GM12864 (cell line): ENCODE measurements at regions not wholly inside any gene's neighbourhood (a gene's known extent, or its start where the extent isn't known, plus 50 kb on each side); places are given as distances from the start of the nearest gene placed in this dataset.

Experiments
- DNase-seq: peaks from one replicate; pipeline ENCODE4 v3.0.0-alpha.2; 2011; ENCODE audit warnings: low read depth
- H3K4me3 ChIP-seq: 2 replicates; pipeline ENCODE4 v1.5.1; 2011; ENCODE audit warnings: mild to moderate bottlenecking, low read depth, low read length, control low read depth
- TF ChIP-seq, protein P1 (sequence below): IDR thresholded peaks from 2 replicates; pipeline ENCODE4 v1.5.1; 2011; ENCODE audit warnings: low read depth, mild to moderate bottlenecking, moderate library complexity, low read length, control low read depth, inconsistent platforms; ENCODE audit errors: missing control alignments

DNA sequence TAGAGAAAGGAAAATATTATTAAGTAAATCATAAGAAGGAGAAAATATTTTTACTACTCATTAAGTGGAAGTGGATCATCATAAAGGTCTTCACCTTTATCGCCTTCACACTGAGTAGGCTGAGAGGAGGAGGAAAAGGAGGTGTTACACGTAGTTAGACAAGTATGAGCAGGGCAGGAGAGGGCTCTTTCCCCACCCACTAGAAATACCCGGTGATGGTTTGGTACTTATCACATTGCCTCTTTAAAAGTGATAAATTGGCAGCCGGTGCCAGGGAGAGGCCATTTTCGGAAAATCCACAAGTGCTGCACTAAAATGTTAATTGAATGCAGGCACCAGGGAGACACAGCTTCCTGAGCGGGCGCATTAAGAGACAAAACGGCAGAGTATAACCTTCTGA is 598.7 kb upstream of the SOX11 start:
- no peak overlapping the region for H3K4me3 ChIP-seq
- TF ChIP-seq, protein P1, sequence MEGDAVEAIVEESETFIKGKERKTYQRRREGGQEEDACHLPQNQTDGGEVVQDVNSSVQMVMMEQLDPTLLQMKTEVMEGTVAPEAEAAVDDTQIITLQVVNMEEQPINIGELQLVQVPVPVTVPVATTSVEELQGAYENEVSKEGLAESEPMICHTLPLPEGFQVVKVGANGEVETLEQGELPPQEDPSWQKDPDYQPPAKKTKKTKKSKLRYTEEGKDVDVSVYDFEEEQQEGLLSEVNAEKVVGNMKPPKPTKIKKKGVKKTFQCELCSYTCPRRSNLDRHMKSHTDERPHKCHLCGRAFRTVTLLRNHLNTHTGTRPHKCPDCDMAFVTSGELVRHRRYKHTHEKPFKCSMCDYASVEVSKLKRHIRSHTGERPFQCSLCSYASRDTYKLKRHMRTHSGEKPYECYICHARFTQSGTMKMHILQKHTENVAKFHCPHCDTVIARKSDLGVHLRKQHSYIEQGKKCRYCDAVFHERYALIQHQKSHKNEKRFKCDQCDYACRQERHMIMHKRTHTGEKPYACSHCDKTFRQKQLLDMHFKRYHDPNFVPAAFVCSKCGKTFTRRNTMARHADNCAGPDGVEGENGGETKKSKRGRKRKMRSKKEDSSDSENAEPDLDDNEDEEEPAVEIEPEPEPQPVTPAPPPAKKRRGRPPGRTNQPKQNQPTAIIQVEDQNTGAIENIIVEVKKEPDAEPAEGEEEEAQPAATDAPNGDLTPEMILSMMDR: no peak
- DNase-seq: no peak

DNA sequence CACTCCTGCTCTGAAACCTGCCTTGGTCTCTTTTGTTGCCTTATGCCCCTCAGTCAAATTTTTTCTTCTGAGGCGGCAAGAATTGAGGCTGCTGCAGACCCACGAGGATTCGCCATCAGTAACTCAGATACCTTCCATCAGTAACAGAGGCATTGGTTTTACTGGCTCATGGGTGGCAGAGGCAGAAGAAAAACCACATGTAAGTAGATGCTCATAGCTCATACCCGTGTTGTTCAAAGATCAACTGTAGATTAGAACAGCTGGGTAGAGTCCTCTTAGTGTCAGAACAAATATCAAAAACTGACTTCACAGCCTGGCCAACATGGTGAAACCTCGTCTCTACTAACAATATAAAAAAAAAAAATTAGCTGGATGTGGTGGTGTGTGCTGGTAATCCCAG is 598.0 kb upstream of the SOX11 start:
- TF ChIP-seq, protein P1: no peak
- H3K4me3 ChIP-seq: no peak overlapping the region
- DNase-seq: no peak

DNA sequence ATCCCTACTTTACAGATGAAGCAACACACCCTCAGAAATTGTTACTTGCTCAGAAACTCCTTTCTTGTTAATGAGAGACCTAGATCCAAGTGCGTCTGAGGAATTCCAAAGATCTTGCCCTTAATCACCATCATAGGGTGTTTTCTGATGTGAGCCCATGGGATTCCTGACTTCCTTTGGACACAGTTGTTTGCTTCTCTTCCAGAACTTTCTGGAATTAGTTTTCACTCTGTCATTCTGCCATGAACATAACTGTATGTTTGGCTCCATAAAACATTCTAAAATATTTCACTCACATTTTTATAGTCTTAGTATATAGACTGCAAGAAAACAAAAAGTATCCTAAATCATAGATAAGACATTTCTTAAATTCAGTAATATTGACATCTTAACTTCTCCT is 593.9 kb upstream of the SOX11 start:
- TF ChIP-seq, protein P1: no peak
- no peak overlapping the region for H3K4me3 ChIP-seq

DNA sequence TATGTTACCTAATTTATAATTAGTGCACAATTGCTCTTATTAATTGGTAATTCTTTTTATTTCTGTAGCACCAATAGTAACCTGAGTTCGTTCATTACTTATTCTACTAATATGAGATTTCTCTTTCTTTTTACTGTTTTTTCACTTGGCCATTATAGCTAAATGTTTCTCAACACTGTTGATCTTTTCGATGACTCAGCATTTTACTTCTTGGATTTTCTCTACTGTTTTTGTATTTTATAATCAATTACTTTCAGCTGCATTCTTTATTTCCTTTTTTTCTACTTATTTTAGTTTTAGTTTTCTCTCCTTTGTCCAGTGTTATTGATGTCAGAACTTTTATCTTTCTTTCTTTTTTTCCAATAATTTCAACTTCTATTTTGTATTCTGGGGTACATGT is 589.4 kb upstream of the SOX11 start:
- TF ChIP-seq, protein P1: no peak
- no peak overlapping the region for H3K4me3 ChIP-seq

More for the DNA sequence above, 593.9 kb upstream of the SOX11 start:
- DNase-seq: no peak

DNA sequence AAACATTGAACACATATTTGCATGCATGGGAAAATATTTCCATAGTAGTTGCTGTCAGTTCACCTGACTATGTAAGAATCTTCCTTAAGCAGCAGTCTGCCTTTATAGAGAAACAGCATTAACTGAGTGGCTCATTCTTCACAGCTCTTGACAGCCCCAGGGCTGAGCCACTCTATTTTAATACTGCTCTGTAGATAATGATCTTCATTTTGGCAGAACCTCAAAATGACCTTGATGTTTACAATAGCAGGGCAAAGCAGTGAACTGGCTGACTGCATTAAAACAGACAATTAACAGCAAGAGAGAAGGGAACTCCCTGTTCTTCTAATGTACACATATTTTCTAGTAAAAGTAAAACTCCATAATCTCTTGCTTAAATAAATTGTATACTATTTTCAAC is 580.6 kb upstream of the SOX11 start:
- no peak overlapping the region for H3K4me3 ChIP-seq
- DNase-seq: no peak
- TF ChIP-seq, protein P1: no peak

More for the DNA sequence above, 589.4 kb upstream of the SOX11 start:
- DNase-seq: no peak

DNA sequence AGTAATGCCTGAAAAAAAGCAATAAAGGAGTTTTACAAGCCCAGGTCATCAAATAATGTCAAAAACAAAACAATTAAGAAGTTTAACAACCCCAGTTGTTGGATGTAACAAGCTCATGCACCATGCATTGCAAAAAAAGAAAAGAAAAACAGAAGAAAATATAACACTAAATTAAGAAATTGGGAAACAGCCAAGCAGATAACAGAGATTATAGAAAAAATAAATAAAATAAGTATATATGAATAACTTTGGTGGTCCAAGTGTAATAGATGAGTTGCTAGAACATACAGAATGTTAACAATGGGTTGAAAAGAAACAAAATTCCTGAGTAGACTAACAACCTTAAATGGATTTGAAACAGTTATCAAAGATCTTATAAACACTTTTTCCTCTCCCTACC is 573.1 kb upstream of the SOX11 start:
- no peak overlapping the region for H3K4me3 ChIP-seq
- TF ChIP-seq, protein P1: no peak
- DNase-seq: no peak

DNA sequence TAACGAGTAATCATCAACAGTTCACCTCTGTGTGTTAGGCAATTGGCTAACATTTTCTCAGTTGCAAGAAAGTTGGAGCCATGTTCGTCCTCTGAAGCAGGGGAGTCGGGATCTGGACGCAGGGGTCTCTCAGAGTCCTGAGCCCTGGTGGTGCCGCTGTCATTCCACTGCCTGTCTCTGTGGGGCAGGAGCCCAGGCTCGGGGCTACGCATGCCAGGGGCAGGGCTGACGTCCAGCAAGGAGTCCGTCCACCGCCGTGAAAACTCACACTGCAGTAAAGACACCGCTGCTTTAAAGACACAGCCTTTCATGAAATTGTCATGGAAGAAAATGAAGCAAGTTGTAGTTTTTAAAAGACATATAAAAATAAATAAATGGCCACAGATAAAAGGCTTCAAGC is 571.1 kb upstream of the SOX11 start:
- TF ChIP-seq, protein P1: no peak
- DNase-seq: no peak
- no peak overlapping the region for H3K4me3 ChIP-seq
